Panc1 (cell line): ENCODE measurements at regions not wholly inside any gene's neighbourhood (a gene's known extent, or its start where the extent isn't known, plus 50 kb on each side); places are given as distances from the start of the nearest gene placed in this dataset.

Source experiments
- CTCF ChIP-seq: fragments of 450-650 bp; IDR thresholded peaks from 2 replicates; pipeline ENCODE4 v1.5.1; 2017; ENCODE audit warnings: mild to moderate bottlenecking
- POLR2AphosphoS5 ChIP-seq: IDR thresholded peaks from 2 replicates; pipeline ENCODE4 v1.6.1; 2012; ENCODE audit warnings: mild to moderate bottlenecking, low read depth, low read length, moderate library complexity
- TF ChIP-seq, protein P1 (sequence below), 2 experiments: IDR thresholded peaks; 2 replicates each; pipeline ENCODE4 v1.6.1; 2011 to 2012; ENCODE audit warnings: low read depth in 2 of 2, control low read depth in 1 of 2, low read length in 1 of 2, mild to moderate bottlenecking in 1 of 2, moderate library complexity in 1 of 2; ENCODE audit not compliant: insufficient read depth in 1 of 2

GRCh38 chr2:122105877-122106206 lies 350.4 kb downstream of the TSN start:
- TF ChIP-seq CTCF, result no peak
- TF ChIP-seq, protein P1, sequence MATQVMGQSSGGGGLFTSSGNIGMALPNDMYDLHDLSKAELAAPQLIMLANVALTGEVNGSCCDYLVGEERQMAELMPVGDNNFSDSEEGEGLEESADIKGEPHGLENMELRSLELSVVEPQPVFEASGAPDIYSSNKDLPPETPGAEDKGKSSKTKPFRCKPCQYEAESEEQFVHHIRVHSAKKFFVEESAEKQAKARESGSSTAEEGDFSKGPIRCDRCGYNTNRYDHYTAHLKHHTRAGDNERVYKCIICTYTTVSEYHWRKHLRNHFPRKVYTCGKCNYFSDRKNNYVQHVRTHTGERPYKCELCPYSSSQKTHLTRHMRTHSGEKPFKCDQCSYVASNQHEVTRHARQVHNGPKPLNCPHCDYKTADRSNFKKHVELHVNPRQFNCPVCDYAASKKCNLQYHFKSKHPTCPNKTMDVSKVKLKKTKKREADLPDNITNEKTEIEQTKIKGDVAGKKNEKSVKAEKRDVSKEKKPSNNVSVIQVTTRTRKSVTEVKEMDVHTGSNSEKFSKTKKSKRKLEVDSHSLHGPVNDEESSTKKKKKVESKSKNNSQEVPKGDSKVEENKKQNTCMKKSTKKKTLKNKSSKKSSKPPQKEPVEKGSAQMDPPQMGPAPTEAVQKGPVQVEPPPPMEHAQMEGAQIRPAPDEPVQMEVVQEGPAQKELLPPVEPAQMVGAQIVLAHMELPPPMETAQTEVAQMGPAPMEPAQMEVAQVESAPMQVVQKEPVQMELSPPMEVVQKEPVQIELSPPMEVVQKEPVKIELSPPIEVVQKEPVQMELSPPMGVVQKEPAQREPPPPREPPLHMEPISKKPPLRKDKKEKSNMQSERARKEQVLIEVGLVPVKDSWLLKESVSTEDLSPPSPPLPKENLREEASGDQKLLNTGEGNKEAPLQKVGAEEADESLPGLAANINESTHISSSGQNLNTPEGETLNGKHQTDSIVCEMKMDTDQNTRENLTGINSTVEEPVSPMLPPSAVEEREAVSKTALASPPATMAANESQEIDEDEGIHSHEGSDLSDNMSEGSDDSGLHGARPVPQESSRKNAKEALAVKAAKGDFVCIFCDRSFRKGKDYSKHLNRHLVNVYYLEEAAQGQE (IDR thresholded peaks at IDR 0.05; ENCODE audit: insufficient read depth in 1 of 2, low read depth in 2 of 2, low read length in 1 of 2), result no peak
- TF ChIP-seq POLR2AphosphoS5, result no peak
